CD4-positive, alpha-beta T cell treated with Interferon alpha-2 for 1 hour (primary cell): ENCODE measurements at regions not wholly inside any gene's neighbourhood (a gene's known extent, or its start where the extent isn't known, plus 50 kb on each side); places are given as distances from the start of the nearest gene placed in this dataset.
"Not testable (repeated sequence)": the region's sequence is repeated elsewhere in the genome, so short reads cannot be mapped to it uniquely, and the experiment has no call there.

Experiments
- DNase-seq, 2 donors: peaks; one replicate each; pipeline ENCODE4 v3.0.0-alpha.2; 2020 to 2022

DNA sequence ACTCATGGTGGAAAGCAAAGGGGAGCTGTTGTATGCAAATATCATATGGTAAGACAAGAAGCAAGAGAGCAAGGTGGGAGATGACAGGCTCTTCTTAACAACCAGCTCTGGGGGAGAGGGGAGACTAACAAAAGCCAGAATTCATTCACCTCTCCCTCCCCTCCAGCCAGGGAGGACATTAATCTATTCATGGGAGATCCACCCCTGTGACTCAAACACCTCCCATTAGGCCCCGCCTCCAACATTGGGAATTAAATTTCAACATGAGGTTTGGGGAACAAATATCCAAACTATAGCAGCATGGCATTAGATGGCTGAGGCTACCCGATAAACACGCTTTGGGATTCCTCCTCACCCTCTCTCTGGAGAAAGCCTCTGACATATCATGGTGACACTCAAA, 210.6 kb downstream of the RHOU start:
- DNase-seq: no peak

- not testable (repeated sequence) for DNase-seq
Observed at GRCh38 chr1:228949617-228950016, 214.3 kb downstream of the RHOU start.

DNA sequence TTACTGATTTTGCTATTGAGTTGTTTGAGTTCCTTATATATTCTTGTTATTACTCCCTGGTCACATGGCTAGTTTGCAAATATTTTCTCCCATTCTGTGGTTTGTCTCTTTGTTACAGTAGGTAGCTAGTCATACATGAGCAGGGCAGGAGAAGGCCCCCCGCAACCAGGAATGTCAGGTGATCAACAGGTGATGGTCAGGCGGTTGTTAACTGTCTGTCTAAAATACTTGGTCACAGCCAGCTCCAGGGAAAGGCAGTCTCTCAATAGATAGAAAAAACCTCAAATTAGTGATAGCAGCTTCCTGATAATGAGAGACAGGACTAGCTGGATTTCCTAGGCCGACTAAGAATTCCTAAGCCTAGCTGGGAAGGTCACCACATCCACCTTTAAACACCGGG, 217.9 kb downstream of the RHOU start:
- DNase-seq: no peak

DNA sequence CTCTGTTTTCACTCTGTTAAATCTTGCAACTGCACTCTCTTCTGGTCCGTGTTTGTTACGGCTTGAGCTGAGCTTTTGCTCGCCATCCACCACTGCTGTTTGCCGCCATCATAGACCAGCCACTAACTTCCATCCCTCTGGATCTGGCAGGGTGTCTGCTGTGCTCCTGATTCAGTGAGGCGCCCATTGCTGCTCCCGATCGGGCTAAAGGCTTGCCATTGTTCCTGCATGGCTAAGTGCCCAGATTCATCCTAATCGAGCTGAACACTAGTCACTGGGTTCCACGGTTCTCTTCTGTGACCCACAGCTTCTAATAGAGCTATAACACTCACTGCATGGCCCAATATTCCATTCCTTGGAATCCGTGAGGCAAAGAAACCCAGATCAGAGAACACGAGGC, 218.5 kb downstream of the RHOU start:
- DNase-seq: not testable (repeated sequence)

DNA sequence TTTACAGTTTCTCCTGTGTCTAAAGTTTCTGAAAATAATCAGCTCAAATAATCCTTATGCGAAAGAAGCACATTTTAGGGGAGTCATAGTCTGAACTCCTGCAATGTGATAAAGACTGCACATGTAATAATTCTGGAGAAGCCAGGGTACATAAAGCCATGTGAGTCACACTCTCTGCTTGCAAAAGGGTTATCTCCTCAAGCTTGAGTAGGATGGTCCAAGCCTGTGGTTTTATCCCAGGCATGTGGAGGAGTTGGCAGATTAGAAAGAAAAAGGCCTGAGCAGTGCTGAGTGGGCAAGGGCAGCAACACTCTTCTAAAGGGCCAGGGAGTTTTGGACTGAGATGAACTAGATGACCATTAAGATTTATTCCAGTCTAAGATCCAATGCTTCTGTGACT, 220.4 kb downstream of the RHOU start:
- DNase-seq: no peak

- DNase-seq: no peak
Observed at GRCh38 chr1:228956864-228957263, 221.6 kb downstream of the RHOU start.

DNA sequence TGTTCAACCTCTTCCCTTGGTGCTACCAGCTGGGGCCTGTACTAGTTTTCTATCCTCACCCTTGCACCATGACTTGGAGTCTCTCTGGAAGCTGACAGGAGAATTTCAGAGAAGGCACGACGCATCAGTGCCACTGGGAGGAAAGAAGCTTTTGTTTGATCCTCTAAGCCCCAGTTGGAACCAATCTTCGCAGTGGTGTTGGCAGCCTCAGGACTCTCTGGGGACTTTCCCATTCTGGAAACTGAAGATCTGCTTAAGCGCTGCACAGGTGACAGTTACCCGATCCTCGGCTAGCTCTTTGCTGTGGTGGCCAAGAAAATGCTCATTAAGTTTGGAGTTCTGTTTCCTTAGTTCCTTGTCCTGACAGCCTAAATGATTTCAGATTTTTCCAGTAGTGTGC, 222.3 kb downstream of the RHOU start:
- no peak for DNase-seq

DNA sequence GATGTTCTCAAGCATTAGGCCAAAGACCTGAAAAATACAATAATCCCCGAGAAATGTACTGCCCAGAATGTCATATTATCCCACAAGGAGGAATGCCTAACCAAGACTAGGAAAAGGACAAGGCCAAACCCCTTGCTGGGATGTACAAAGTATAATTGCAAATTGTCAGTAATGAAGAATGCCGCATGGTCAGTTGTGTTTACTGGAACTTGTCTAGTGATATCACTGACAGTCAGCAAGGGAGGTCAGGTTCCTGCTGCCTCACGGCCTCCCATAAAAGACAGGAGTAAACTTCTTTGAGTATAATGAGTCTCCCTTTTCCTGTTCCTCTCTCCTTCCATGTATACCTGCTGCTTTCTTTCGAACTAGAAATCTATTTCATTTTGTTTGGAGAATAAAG, 222.8 kb downstream of the RHOU start:
- DNase-seq: no peak

DNA sequence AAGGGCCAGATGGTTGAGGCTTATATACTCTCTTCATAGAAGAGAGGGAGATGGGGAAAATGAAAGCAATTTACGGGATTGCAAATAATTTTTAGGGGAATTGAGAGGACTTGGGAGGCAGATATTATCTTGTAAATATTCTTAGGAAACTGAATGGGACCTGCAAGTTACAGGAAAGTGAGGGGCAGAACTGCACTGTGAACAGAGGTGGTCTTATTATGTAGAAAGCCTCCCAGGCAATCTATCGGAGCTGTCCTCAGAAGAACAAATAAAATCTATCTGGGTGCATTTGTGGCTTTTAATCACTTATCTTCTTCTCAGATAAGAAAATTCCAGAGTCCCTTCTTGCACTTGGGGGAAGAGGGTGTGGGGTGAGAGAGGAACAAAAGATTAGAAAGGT, 223.5 kb downstream of the RHOU start:
- DNase-seq: no peak

- no peak for DNase-seq
Observed at GRCh38 chr1:228960705-228961104, 225.4 kb downstream of the RHOU start.

- no peak for DNase-seq
Observed at GRCh38 chr1:228961511-228961910, 226.2 kb downstream of the RHOU start.

DNA sequence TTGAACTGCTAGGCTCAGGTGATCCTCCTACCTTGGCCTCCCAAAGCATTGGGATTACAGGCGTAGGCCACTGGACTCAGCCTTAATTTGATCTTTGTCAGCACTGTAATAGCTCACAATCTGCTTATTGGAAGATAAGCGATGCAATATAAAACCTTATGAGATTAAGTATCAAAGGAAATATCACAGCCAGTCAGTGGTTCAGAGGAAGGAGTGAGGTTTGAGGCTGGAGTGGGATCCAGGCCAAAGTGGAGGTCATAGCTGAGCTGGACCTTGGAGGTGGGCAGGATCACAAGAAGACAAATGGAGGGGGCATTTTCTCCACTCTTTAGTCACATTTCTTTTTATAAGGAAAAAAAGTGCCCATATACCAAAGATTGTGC, 228.5 kb downstream of the RHOU start:
- DNase-seq: no peak

GRCh38 chr1:228964178-228965089, 229.2 kb downstream of the RHOU start:
- DNase-seq: no peak

DNA sequence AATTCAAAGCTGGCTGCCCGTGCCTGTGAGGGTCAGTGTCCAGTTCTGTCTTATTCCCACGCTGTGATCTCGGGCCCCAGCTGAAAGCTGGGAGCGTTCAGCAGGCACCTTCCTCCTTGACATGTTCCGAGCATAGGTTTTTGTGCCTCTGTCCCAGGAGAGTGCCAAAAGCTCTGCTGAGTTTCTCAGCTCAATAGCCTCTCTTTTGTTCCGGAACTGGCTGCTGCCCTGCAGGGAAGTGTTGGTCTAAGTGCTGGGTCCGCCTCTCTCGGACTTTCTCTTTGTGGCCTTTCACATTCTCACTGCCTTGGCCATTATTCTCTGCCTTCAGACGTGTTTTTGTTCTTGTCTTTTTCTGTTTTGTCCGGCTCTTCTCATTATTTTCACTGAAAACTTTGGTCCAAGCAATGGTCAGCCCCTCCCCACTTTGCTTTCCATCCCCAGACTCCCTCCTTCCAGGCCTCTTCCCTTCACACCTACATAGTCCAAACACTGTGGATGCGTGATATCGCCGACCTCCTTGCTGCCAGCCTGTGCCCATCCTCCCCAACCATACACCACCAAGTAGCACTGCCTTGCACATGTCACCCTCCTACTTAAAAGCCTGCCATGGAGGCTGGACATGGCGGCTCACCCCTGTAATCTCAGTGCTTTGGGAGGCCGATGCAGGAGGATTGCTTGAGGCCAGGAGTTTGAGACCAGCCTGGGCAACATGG, 233.8 kb downstream of the RHOU start:
- DNase-seq: no peak

DNA sequence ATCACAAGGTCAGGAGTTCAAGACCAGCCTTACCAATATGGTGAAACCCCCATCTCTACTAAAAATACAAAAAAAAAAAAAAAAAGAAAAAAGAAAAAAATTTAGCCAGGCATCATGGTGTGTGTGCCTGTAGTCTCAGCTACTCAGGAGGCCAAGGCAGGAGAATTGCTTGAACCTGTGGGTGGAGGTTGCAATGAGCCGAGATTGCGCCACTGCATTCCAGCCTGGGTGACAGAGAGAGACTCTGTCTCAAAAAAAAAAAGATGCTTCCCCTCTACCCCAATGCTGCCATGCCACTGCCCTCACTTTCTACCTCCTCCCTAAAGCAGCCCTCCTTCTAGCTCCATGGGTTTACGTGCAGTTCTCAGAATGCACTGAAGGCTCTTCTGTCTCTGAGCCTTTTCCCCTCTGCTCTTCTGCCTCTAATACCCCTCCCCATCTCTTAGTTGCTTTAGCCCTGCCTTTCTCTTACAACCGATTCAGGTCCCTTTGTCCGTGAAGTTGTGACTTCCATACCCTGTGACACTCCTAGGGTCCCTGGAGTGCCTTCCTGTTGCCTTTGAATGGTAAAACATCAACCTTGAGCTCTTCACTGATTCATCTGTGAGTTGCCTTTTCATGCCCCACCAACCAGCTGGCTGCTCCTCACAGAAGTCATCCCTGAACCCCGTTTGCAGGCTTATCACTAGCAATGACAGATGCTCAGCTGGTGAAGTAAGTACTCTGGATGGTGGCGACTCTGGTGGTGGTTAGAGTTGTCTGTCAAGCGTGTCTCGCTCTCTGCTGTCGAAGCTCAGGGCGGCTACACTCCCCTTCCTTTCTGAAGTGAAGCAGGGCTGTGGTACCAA, 234.9 kb downstream of the RHOU start:
- no peak for DNase-seq

DNA sequence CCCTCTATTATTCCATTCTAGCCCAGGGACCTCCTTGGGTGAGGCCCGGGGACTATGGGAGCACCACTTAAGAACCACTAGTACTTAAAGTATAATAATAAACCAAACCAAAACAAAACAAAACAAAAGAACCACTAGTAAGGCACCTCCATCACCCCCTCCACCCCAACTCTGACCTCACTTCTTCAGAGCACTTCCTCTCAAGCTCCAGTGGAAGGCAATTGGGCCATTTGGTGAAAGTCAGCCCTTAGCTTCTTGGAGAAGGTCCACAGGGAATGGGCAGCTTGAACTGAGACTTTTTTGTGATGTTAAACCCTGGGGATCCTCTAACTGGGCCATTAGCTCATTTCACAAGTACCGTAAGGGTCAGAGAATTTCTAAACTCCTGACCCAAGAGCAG, 237.3 kb downstream of the RHOU start:
- DNase-seq: no peak

DNA sequence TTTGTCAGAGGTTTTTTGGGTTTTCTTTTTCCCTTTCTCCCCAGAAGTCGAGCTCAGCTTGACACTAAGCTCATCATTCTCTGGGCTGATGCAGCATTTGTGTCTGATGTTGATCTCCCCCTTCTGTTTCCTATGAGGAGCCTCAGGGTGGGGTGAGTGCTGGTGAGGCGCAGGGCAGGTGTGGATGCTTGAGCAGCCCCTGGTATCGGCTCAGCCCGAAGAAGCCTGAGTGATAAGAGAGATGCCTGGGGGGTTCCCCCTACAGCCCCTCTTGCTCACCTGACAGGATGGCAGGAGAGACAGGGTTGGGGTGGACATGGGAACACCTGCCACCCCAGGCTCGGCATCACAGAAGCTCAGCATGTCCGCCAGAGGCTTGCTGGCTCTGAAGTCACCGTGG, 239.0 kb downstream of the RHOU start:
- DNase-seq: no peak

DNA sequence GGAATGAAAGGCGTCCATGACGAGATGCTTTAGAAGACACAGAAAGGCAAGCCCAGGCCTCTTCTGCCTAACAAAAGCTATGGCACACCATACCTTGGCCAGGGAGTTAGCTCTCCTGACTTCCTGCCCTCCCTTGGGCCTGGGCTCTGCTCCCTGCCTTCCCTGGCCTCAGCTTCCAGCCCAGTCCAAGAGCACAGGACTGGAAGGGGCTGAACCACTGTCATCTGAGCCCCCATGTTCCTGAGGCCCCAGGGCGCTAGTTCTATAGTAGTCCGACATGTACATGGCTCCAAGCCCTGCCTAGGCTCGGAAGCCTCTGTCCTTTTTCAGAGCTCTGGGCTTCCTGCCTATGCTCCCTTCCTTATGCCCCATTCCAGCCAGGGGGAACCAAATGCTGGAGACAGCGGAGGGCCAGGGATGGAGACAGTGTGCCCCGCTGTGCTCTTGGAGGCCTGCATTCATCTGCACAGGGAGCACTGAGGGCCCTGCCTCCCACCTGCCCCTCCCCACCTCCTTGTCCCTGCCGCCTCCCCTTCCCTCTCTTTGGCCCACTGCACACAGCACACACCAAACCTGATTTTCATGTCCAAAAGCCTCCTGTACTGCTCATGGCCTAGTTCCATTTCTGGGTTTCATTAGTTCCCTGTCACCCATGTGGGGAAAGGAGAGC, 240.1 kb downstream of the RHOU start:
- no peak for DNase-seq

DNA sequence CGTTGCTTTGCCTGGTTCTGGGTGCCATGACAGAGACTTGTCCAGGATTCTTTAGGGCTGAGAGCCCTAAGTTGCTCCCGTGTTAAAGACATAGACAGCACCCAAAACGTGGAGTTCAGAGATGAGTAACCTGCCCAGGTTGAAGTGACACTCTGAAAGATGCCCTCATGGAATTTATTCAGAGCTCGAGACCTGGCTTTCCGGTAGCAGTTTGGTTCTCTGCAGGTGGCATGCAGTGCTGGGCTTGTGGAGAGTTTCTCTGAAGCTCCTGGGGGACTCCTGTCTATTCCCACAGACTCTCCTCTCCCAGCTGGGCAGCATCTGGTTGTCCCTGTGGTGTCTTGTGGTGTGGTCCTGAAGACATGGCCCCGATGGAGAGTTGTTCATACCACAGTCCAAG, 241.0 kb downstream of the RHOU start:
- no peak for DNase-seq

GRCh38 chr1:228977307-228977706, 242.0 kb downstream of the RHOU start:
- DNase-seq: no peak

DNA sequence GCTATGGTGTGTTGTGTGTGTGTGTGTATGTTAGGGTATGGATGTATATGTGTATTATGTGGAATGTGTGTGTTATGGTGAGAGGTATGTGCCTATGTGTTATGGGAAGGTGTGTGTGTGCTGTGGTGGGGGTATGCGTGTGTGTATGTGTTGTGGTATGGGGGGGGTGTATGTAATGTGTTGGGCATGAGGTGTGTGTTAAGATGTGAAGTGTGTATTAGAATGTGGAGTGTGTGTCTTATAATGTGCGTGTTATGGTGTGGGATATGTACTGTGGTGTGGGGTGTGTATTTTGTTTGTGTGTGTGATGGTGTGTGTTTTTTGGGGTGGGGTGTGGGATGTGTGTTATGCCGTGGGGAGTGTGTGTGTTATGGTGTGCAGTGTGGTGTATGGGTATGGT, 242.5 kb downstream of the RHOU start:
- no peak for DNase-seq

- DNase-seq: no peak
Observed at GRCh38 chr1:228978484-228979324, 243.4 kb downstream of the RHOU start.
